ENCODE measurements at regions not wholly inside any gene's neighbourhood (a gene's known extent, or its start where the extent isn't known, plus 50 kb on each side); places are given as distances from the start of the nearest gene placed in this dataset.

- Mint-ChIP-seq H3K27me3 (no peaks in the 10 kb centered on the region), H3K36me3 (ENCODE audit: low read depth) (no peaks in the 10 kb centered on the region), H3K9me3 (no peaks in the 10 kb centered on the region), H3K4me1 (no peaks in the 10 kb centered on the region), H3K27ac (no peak overlapping the region), H3K4me3 (no peak overlapping the region)
- no peak for DNase-seq
- POLR2A ChIA-PET = no interaction called here
- CTCF ChIA-PET = no interaction called here
These were observed 128.5 kb upstream of the VEGFC start for GRCh38 chr4:176921256-176921655.

- no peak for DNase-seq
- Mint-ChIP-seq H3K27ac (no peak overlapping the region), H3K36me3 (ENCODE audit: low read depth) (no peaks in the 10 kb centered on the region), H3K4me3 (no peak overlapping the region), H3K9me3 (no peaks in the 10 kb centered on the region), H3K27me3 (no peaks in the 10 kb centered on the region), H3K4me1 (no peaks in the 10 kb centered on the region)
- POLR2A ChIA-PET = no interaction called here
- CTCF ChIA-PET = no interaction called here
These were observed 131.5 kb upstream of the VEGFC start for GRCh38 chr4:176924238-176924637.

GRCh38 chr4:176925962-176926361 is 133.2 kb upstream of the VEGFC start:
- no peak overlapping the region for H3K4me3 Mint-ChIP-seq
- H3K36me3 Mint-ChIP-seq (ENCODE audit: low read depth) = no peaks in the 10 kb centered on the region
- no peaks in the 10 kb centered on the region for H3K4me1 Mint-ChIP-seq
- no peak overlapping the region for H3K27ac Mint-ChIP-seq
- no peaks in the 10 kb centered on the region for H3K27me3 Mint-ChIP-seq
- POLR2A ChIA-PET = no interaction called here
- no peaks in the 10 kb centered on the region for H3K9me3 Mint-ChIP-seq
- CTCF ChIA-PET = no interaction called here
- no peak for DNase-seq

GRCh38 chr4:176927117-176927516 is 134.4 kb upstream of the VEGFC start:
- H3K9me3 Mint-ChIP-seq = no peaks in the 10 kb centered on the region
- H3K27me3 Mint-ChIP-seq = no peaks in the 10 kb centered on the region
- ChIA-PET CTCF (no interaction called here), POLR2A (no interaction called here)
- no peak overlapping the region for H3K4me3 Mint-ChIP-seq
- no peaks in the 10 kb centered on the region for H3K4me1 Mint-ChIP-seq
- no peak for DNase-seq
- no peak overlapping the region for H3K27ac Mint-ChIP-seq
- no peaks in the 10 kb centered on the region for H3K36me3 Mint-ChIP-seq (ENCODE audit: low read depth)

- H3K36me3 Mint-ChIP-seq (ENCODE audit: low read depth) = no peaks in the 10 kb centered on the region
- no peak overlapping the region for H3K4me3 Mint-ChIP-seq
- H3K27me3 Mint-ChIP-seq = no peaks in the 10 kb centered on the region
- H3K27ac Mint-ChIP-seq = no peak overlapping the region
- H3K9me3 Mint-ChIP-seq = no peaks in the 10 kb centered on the region
- H3K4me1 Mint-ChIP-seq = no peaks in the 10 kb centered on the region
- ChIA-PET POLR2A (no interaction called here), CTCF (no interaction called here)
- DNase-seq = no peak
These were observed 134.9 kb upstream of the VEGFC start for GRCh38 chr4:176927664-176928063.

GRCh38 chr4:176939445-176939844 is 146.7 kb upstream of the VEGFC start:
- Mint-ChIP-seq H3K4me3 (no peak overlapping the region), H3K36me3 (ENCODE audit: low read depth) (no peaks in the 10 kb centered on the region), H3K27ac (no peak overlapping the region), H3K9me3 (no peaks in the 10 kb centered on the region), H3K27me3 (no peaks in the 10 kb centered on the region), H3K4me1 (no peaks in the 10 kb centered on the region)
- POLR2A ChIA-PET = no interaction called here
- DNase-seq = no peak
- CTCF ChIA-PET = no interaction called here

GRCh38 chr4:176945334-176945733 is 152.6 kb upstream of the VEGFC start:
- Mint-ChIP-seq H3K27me3 (no peaks in the 10 kb centered on the region), H3K27ac (no peak overlapping the region), H3K4me3 (no peak overlapping the region), H3K4me1 (no peaks in the 10 kb centered on the region), H3K9me3 (no peaks in the 10 kb centered on the region), H3K36me3 (ENCODE audit: low read depth) (no peaks in the 10 kb centered on the region)
- CTCF ChIA-PET = no interaction called here
- POLR2A ChIA-PET = no interaction called here
- DNase-seq = no peak

- Mint-ChIP-seq H3K36me3 (ENCODE audit: low read depth) (no peaks in the 10 kb centered on the region), H3K4me1 (no peaks in the 10 kb centered on the region), H3K27me3 (no peaks in the 10 kb centered on the region), H3K4me3 (no peak overlapping the region), H3K9me3 (peaks cover 3% of the 10 kb centered on the region), H3K27ac (no peak overlapping the region)
- ChIA-PET CTCF (no interaction called here), POLR2A (no interaction called here)
- DNase-seq = no peak
These were observed 156.3 kb upstream of the VEGFC start for GRCh38 chr4:176949029-176949428.

- H3K4me1 Mint-ChIP-seq = no peaks in the 10 kb centered on the region
These were observed 160.3 kb upstream of the VEGFC start for GRCh38 chr4:176953021-176953420.

GRCh38 chr4:176957353-176958118 is 164.8 kb upstream of the VEGFC start:
- ChIA-PET POLR2A (no interaction called here), CTCF (no interaction called here)
- no peak overlapping the region for H3K4me3 Mint-ChIP-seq
- no peaks in the 10 kb centered on the region for H3K36me3 Mint-ChIP-seq (ENCODE audit: low read depth)
- H3K9me3 Mint-ChIP-seq = peaks cover 10% of the 10 kb centered on the region
- H3K27me3 Mint-ChIP-seq = no peaks in the 10 kb centered on the region
- no peak overlapping the region for H3K27ac Mint-ChIP-seq
- no peak for DNase-seq
- no peaks in the 10 kb centered on the region for H3K4me1 Mint-ChIP-seq

More at GRCh38 chr4:176953021-176953420, 160.3 kb upstream of the VEGFC start:
- Mint-ChIP-seq H3K36me3 (ENCODE audit: low read depth) (no peaks in the 10 kb centered on the region), H3K27me3 (no peaks in the 10 kb centered on the region), H3K4me3 (no peak overlapping the region), H3K9me3 (peaks cover 13% of the 10 kb centered on the region), H3K27ac (no peak overlapping the region)
- no peak for DNase-seq
- POLR2A ChIA-PET = no interaction called here
- CTCF ChIA-PET = no interaction called here

GRCh38 chr4:176959980-176960379 is 167.3 kb upstream of the VEGFC start:
- H3K27ac Mint-ChIP-seq = no peak overlapping the region
- H3K9me3 Mint-ChIP-seq = peaks cover 7% of the 10 kb centered on the region
- no peaks in the 10 kb centered on the region for H3K4me1 Mint-ChIP-seq
- POLR2A ChIA-PET = no interaction called here
- no peaks in the 10 kb centered on the region for H3K27me3 Mint-ChIP-seq
- no peak for DNase-seq
- CTCF ChIA-PET = no interaction called here
- H3K36me3 Mint-ChIP-seq (ENCODE audit: low read depth) = no peaks in the 10 kb centered on the region
- no peak overlapping the region for H3K4me3 Mint-ChIP-seq

GRCh38 chr4:176963121-176963520 is 170.4 kb upstream of the VEGFC start:
- ChIA-PET POLR2A (no interaction called here), CTCF (no interaction called here)
- no peaks in the 10 kb centered on the region for H3K27me3 Mint-ChIP-seq
- H3K4me3 Mint-ChIP-seq = no peak overlapping the region
- H3K27ac Mint-ChIP-seq = no peak overlapping the region
- no peaks in the 10 kb centered on the region for H3K9me3 Mint-ChIP-seq
- H3K36me3 Mint-ChIP-seq (ENCODE audit: low read depth) = no peaks in the 10 kb centered on the region
- no peaks in the 10 kb centered on the region for H3K4me1 Mint-ChIP-seq
- no peak for DNase-seq

GRCh38 chr4:176964116-176964691 is 171.5 kb upstream of the VEGFC start:
- no peaks in the 10 kb centered on the region for H3K36me3 Mint-ChIP-seq (ENCODE audit: low read depth)
- H3K9me3 Mint-ChIP-seq = no peaks in the 10 kb centered on the region
- CTCF ChIA-PET = interaction anchor here (0.7 to 1.2 kb wide), 2 partner anchors 83 kb away, joined by 3 to 5 read pairs; no protein-coding TSS in a partner anchor
- no peak overlapping the region for H3K4me3 Mint-ChIP-seq
- DNase-seq = no peak
- no peak overlapping the region for H3K27ac Mint-ChIP-seq
- H3K4me1 Mint-ChIP-seq = no peaks in the 10 kb centered on the region
- no peaks in the 10 kb centered on the region for H3K27me3 Mint-ChIP-seq
- POLR2A ChIA-PET = no interaction called here

- Mint-ChIP-seq H3K4me1 (no peaks in the 10 kb centered on the region), H3K27me3 (no peaks in the 10 kb centered on the region), H3K27ac (no peak overlapping the region), H3K9me3 (no peaks in the 10 kb centered on the region), H3K4me3 (no peak overlapping the region), H3K36me3 (ENCODE audit: low read depth) (no peaks in the 10 kb centered on the region)
- DNase-seq = no peak
- POLR2A ChIA-PET = interaction anchor here (1.1 kb wide), 1 partner anchor 16 kb away, joined by 4 read pairs; no protein-coding TSS in a partner anchor
- CTCF ChIA-PET = no interaction called here
These were observed 174.9 kb upstream of the VEGFC start for GRCh38 chr4:176967586-176967985.
